HCT116 (cell line): ENCODE measurements at regions not wholly inside any gene's neighbourhood (a gene's known extent, or its start where the extent isn't known, plus 50 kb on each side); places are given as distances from the start of the nearest gene placed in this dataset.

Experiments
- ATAC-seq: fragments of 200-7000 bp; cut with Tn5 transposase; 2 replicates; pipeline ENCODE4 v1.9.1; 2020; ENCODE audit warnings: mild to moderate bottlenecking, moderate library complexity
- BruUV-seq: library from RNA; stranded (reverse); fragments of 400-500 nt; replicated peaks from 2 replicates; lab custom pipeline; 2021; lab: Mats Ljungman, UMichigan
- CTCF ChIA-PET: fragments of 300-600 bp; sonication (Branson Sonifier 250); formaldehyde crosslinking; loops from one replicate; lab custom pipeline; 2021; ENCODE audit warnings: antibody characterized with exemption; lab: Charles Lee
- POLR2A ChIA-PET: fragments of 300-600, 350-600 bp; sonication (Branson Sonifier 250); formaldehyde crosslinking; loops from one replicate; lab custom pipeline; 2021; ENCODE audit warnings: antibody characterized with exemption; lab: Charles Lee
- RAD21 ChIA-PET, 2 experiments: fragments of 300-600 bp; sonication (Branson Sonifier 250); formaldehyde crosslinking; loops; one replicate each; lab custom pipeline; 2023; ENCODE audit warnings: low total read pairs in 2 of 2; ENCODE audit not compliant: uncharacterized antibody in 2 of 2, unreplicated experiment in 2 of 2, low non-redundant PET in 1 of 2; lab: Charles Lee
- DNase-seq: peaks from one replicate; pipeline ENCODE4 v3.0.0-alpha.2; 2010; ENCODE audit warnings: low read depth, low spot score
- H2AFZ ChIP-seq: fragments of 200-600 bp; shearing (Covaris generic), sonication (generic); 2 replicates; pipeline ENCODE4 v1.6.1; 2017; ENCODE audit warnings: low read depth, mixed run types, mixed read lengths, antibody characterized with exemption, low read length; ENCODE audit not compliant: poor library complexity, severe bottlenecking
- H3K27ac ChIP-seq: 2 replicates; pipeline ENCODE4 v1.5.1; 2012; ENCODE audit warnings: low read depth, low read length
- H3K27me3 ChIP-seq: fragments of 200-600 bp; sonication (generic); 2 replicates; pipeline ENCODE4 v1.6.1; 2016; ENCODE audit warnings: mixed run types, low read length, mixed read lengths; ENCODE audit not compliant: insufficient read depth
- H3K36me3 ChIP-seq, 2 experiments: fragments of 200-500 bp in 1 of 2; fragments of 200-600 bp in 1 of 2; sonication (Bioruptor generic) in 1 of 2; sonication (generic) in 1 of 2; 2 replicates each; pipeline versions ENCODE4 v1.5.1 to v1.6.1; 2014 to 2016; ENCODE audit warnings: low read length in 2 of 2, inconsistent platforms in 1 of 2, mixed read lengths in 1 of 2, mixed run types in 1 of 2; ENCODE audit not compliant: insufficient read depth in 2 of 2, control insufficient read depth in 1 of 2
- H3K4me1 ChIP-seq, 2 experiments: fragments of 200-600 bp in 1 of 2; sonication (generic) in 1 of 2; 2 replicates each; pipeline versions ENCODE4 v1.5.1 to v1.6.1; 2012 to 2017; ENCODE audit warnings: low read length in 2 of 2, inconsistent platforms in 1 of 2, mild to moderate bottlenecking in 1 of 2, mixed read lengths in 1 of 2, mixed run types in 1 of 2, moderate library complexity in 1 of 2; ENCODE audit not compliant: insufficient read depth in 2 of 2, control insufficient read depth in 1 of 2
- H3K4me2 ChIP-seq: fragments of 200-600 bp; sonication (generic); 2 replicates; pipeline ENCODE4 v1.6.1; 2017; ENCODE audit warnings: mixed run types, low read length, mixed read lengths
- H3K4me3 ChIP-seq, 2 experiments: fragments of 200-600 bp in 1 of 2; sonication (generic) in 1 of 2; replicated peaks in 1 of 2; 2 replicates each; pipeline ENCODE4 v1.5.1; 2011 to 2016; ENCODE audit warnings: low read length in 2 of 2, control low read depth in 1 of 2, low read depth in 1 of 2, mild to moderate bottlenecking in 1 of 2, mixed read lengths in 1 of 2, mixed run types in 1 of 2
- H3K79me2 ChIP-seq: fragments of 200-600 bp; sonication (generic); 2 replicates; pipeline ENCODE4 v1.6.1; 2017; ENCODE audit warnings: mild to moderate bottlenecking, mixed run types, low read length, moderate library complexity, mixed read lengths; ENCODE audit not compliant: insufficient read depth
- H3K9ac ChIP-seq: fragments of 200-600 bp; sonication (generic); 2 replicates; pipeline ENCODE4 v1.6.1; 2016; ENCODE audit warnings: low read length, mixed read lengths
- H3K9me2 ChIP-seq: fragments of 200-600 bp; sonication (generic), shearing (Covaris generic); 2 replicates; pipeline ENCODE4 v1.6.1; 2017; ENCODE audit warnings: mixed run types, mild to moderate bottlenecking, moderate library complexity; ENCODE audit not compliant: insufficient read depth
- H3K9me3 ChIP-seq, 2 experiments: fragments of 200-500 bp in 1 of 2; fragments of 200-600 bp in 1 of 2; sonication (Bioruptor generic) in 1 of 2; sonication (generic) in 1 of 2; 2 replicates each; pipeline ENCODE4 v1.6.1; 2014 to 2017; ENCODE audit warnings: low read length in 2 of 2, mixed read lengths in 2 of 2, inconsistent platforms in 1 of 2, low read depth in 1 of 2, mild to moderate bottlenecking in 1 of 2, mixed run types in 1 of 2, moderate library complexity in 1 of 2; ENCODE audit not compliant: control insufficient read depth in 1 of 2, insufficient read depth in 1 of 2
- H4K20me1 ChIP-seq: fragments of 200-600 bp; sonication (generic), shearing (Covaris generic); 2 replicates; pipeline ENCODE4 v1.6.1; 2017; ENCODE audit warnings: mixed run types, mild to moderate bottlenecking, moderate library complexity; ENCODE audit not compliant: insufficient read depth
- ATF3 ChIP-seq: IDR thresholded peaks from 2 replicates; pipeline ENCODE4 v1.6.1; 2012
- CEBPB ChIP-seq: IDR thresholded peaks from 2 replicates; pipeline ENCODE4 v1.6.1; 2012; ENCODE audit warnings: low read depth
- EGR1 ChIP-seq: IDR thresholded peaks from 2 replicates; pipeline ENCODE4 v1.6.1; 2012; ENCODE audit warnings: low read depth
- EZH2phosphoT487 ChIP-seq: fragments of 200-600 bp; IDR thresholded peaks from 2 replicates; pipeline ENCODE4 v1.6.1; 2018; ENCODE audit warnings: antibody characterized with exemption, borderline replicate concordance
- FOSL1 ChIP-seq: IDR thresholded peaks from 2 replicates; pipeline ENCODE4 v1.6.1; 2012; ENCODE audit warnings: low read depth
- JUND ChIP-seq: IDR thresholded peaks from 2 replicates; pipeline ENCODE4 v1.6.1; 2012
- MAX ChIP-seq: IDR thresholded peaks from 2 replicates; pipeline ENCODE4 v1.6.1; 2012
- POLR2AphosphoS5 ChIP-seq: IDR thresholded peaks from 2 replicates; pipeline ENCODE4 v1.6.1; 2011; ENCODE audit warnings: mild to moderate bottlenecking, low read depth, low read length, moderate library complexity
- RAD21 ChIP-seq: IDR thresholded peaks from 2 replicates; pipeline ENCODE4 v1.6.1; 2012; ENCODE audit warnings: low read depth, mild to moderate bottlenecking
- SIN3A ChIP-seq: IDR thresholded peaks from 2 replicates; pipeline ENCODE4 v1.6.1; 2012; ENCODE audit warnings: low read depth
- YY1 ChIP-seq: IDR thresholded peaks from 2 replicates; pipeline ENCODE4 v1.6.1; 2011; ENCODE audit warnings: low read length, low read depth, moderate library complexity, mild to moderate bottlenecking; ENCODE audit not compliant: insufficient replicate concordance; ENCODE audit errors: extremely low read depth
- ZFX ChIP-seq: fragments of 450-650 bp; IDR thresholded peaks from 2 replicates; pipeline ENCODE4 v1.6.1; 2017
- ZNF274 ChIP-seq: fragments of 200-500 bp; sonication (Bioruptor generic); IDR thresholded peaks from 2 replicates; pipeline ENCODE4 v1.6.1; 2014; ENCODE audit warnings: mild to moderate bottlenecking, low read depth, low read length, inconsistent platforms
- intact Hi-C: fragments of 100-400 bp; cut with micrococcal nuclease; formaldehyde crosslinking; loops from 2 replicates; pipeline ENCODE4 v1.10.0; 2022
- TF ChIP-seq, protein P1 (sequence below), 3 experiments: fragments of 200-600 bp in 1 of 3; sonication (generic) in 1 of 3; IDR thresholded peaks in 2 of 3; conservative IDR thresholded peaks in 1 of 3; 2 replicates each; pipeline ENCODE4 v1.5.1; 2012 to 2017; ENCODE audit warnings: low read depth in 2 of 3, low read length in 2 of 3, antibody characterized with exemption in 1 of 3, borderline replicate concordance in 1 of 3, control low read depth in 1 of 3, mild to moderate bottlenecking in 1 of 3, mixed read lengths in 1 of 3, mixed run types in 1 of 3, moderate library complexity in 1 of 3; ENCODE audit not compliant: insufficient read depth in 1 of 3
- TF ChIP-seq, protein P2 (sequence below): IDR thresholded peaks from 2 replicates; pipeline ENCODE4 v1.6.1; 2011; ENCODE audit warnings: mild to moderate bottlenecking, low read length, moderate library complexity; ENCODE audit not compliant: insufficient replicate concordance; ENCODE audit errors: extremely low read depth
- TF ChIP-seq, protein P3 (sequence below): IDR thresholded peaks from 2 replicates; pipeline ENCODE4 v1.6.1; 2012; ENCODE audit warnings: low read depth

GRCh38 chr6:3916211-3916610 lies 67.0 kb downstream of the FAM50B start:
- no peaks in the 10 kb centered on the region for H3K27me3 ChIP-seq
- peaks cover 30 to 37% of the 10 kb centered on the region in 2 experiments for H3K4me1 ChIP-seq
- H4K20me1 ChIP-seq, result no peaks in the 10 kb centered on the region
- DNase-seq (no peak), ATAC-seq (no peak)
- no peak overlapping the region for H2AFZ ChIP-seq
- CTCF ChIA-PET, result no interaction called here
- no peak overlapping the region for H3K4me3 ChIP-seq
- no peak overlapping the region for H3K4me2 ChIP-seq
- TF ChIP-seq ATF3 (no peak), YY1 (no peak), JUND (no peak), ZNF274 (no peak), SIN3A (no peak), MAX (no peak), FOSL1 (no peak), EZH2phosphoT487 (no peak), POLR2AphosphoS5 (no peak), RAD21 (no peak), ZFX (no peak), EGR1 (no peak), CEBPB (no peak)
- TF ChIP-seq, protein P1, sequence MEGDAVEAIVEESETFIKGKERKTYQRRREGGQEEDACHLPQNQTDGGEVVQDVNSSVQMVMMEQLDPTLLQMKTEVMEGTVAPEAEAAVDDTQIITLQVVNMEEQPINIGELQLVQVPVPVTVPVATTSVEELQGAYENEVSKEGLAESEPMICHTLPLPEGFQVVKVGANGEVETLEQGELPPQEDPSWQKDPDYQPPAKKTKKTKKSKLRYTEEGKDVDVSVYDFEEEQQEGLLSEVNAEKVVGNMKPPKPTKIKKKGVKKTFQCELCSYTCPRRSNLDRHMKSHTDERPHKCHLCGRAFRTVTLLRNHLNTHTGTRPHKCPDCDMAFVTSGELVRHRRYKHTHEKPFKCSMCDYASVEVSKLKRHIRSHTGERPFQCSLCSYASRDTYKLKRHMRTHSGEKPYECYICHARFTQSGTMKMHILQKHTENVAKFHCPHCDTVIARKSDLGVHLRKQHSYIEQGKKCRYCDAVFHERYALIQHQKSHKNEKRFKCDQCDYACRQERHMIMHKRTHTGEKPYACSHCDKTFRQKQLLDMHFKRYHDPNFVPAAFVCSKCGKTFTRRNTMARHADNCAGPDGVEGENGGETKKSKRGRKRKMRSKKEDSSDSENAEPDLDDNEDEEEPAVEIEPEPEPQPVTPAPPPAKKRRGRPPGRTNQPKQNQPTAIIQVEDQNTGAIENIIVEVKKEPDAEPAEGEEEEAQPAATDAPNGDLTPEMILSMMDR (IDR thresholded peaks at IDR 0.05 in 2 of 3, conservative IDR thresholded peaks at IDR 0.05 in 1 of 3; ENCODE audit: borderline replicate concordance in 1 of 3, insufficient read depth in 1 of 3, low read depth in 2 of 3, low read length in 2 of 3), result no peak
- TF ChIP-seq, protein P2, sequence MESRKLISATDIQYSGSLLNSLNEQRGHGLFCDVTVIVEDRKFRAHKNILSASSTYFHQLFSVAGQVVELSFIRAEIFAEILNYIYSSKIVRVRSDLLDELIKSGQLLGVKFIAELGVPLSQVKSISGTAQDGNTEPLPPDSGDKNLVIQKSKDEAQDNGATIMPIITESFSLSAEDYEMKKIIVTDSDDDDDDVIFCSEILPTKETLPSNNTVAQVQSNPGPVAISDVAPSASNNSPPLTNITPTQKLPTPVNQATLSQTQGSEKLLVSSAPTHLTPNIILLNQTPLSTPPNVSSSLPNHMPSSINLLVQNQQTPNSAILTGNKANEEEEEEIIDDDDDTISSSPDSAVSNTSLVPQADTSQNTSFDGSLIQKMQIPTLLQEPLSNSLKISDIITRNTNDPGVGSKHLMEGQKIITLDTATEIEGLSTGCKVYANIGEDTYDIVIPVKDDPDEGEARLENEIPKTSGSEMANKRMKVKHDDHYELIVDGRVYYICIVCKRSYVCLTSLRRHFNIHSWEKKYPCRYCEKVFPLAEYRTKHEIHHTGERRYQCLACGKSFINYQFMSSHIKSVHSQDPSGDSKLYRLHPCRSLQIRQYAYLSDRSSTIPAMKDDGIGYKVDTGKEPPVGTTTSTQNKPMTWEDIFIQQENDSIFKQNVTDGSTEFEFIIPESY, result no peak
- TF ChIP-seq, protein P3, sequence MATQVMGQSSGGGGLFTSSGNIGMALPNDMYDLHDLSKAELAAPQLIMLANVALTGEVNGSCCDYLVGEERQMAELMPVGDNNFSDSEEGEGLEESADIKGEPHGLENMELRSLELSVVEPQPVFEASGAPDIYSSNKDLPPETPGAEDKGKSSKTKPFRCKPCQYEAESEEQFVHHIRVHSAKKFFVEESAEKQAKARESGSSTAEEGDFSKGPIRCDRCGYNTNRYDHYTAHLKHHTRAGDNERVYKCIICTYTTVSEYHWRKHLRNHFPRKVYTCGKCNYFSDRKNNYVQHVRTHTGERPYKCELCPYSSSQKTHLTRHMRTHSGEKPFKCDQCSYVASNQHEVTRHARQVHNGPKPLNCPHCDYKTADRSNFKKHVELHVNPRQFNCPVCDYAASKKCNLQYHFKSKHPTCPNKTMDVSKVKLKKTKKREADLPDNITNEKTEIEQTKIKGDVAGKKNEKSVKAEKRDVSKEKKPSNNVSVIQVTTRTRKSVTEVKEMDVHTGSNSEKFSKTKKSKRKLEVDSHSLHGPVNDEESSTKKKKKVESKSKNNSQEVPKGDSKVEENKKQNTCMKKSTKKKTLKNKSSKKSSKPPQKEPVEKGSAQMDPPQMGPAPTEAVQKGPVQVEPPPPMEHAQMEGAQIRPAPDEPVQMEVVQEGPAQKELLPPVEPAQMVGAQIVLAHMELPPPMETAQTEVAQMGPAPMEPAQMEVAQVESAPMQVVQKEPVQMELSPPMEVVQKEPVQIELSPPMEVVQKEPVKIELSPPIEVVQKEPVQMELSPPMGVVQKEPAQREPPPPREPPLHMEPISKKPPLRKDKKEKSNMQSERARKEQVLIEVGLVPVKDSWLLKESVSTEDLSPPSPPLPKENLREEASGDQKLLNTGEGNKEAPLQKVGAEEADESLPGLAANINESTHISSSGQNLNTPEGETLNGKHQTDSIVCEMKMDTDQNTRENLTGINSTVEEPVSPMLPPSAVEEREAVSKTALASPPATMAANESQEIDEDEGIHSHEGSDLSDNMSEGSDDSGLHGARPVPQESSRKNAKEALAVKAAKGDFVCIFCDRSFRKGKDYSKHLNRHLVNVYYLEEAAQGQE, result no peak
- H3K9ac ChIP-seq, result no peak overlapping the region
- H3K27ac ChIP-seq, result no peak overlapping the region
- no peaks in the 10 kb centered on the region for H3K36me3 ChIP-seq
- RAD21 ChIA-PET, result no interaction called here
- intact Hi-C loops, result no loop called here
- no TSS peak for BruUV-seq
- H3K9me3 ChIP-seq, result peaks cover 0 to 5% of the 10 kb centered on the region in 2 experiments; a peak in 1 of 4 replicates
- POLR2A ChIA-PET, result no interaction called here
- H3K9me2 ChIP-seq, result no peaks in the 10 kb centered on the region
- no peaks in the 10 kb centered on the region for H3K79me2 ChIP-seq
